ENCODE measurements at regions not wholly inside any gene's neighbourhood (a gene's known extent, or its start where the extent isn't known, plus 50 kb on each side); places are given as distances from the start of the nearest gene placed in this dataset.

GRCh38 chr22:48491451-48491941 lies 1336.2 kb downstream of the BRD1 start:
- TF ChIP-seq EZH2 (IDR thresholded peaks at IDR 0.05): no peak
- TF ChIP-seq POLR2AphosphoS5 (IDR thresholded peaks at IDR 0.05; ENCODE audit: borderline replicate concordance, low read depth, low read length): no peak
- no peak for TF ChIP-seq FOXP2 (optimal IDR thresholded peaks at IDR 0.05; ENCODE audit: control extremely low read depth, extremely low read length, insufficient read depth)
